ENCODE measurements at regions not wholly inside any gene's neighbourhood (a gene's known extent, or its start where the extent isn't known, plus 50 kb on each side); places are given as distances from the start of the nearest gene placed in this dataset.

- no peak overlapping the region for H3K27ac Mint-ChIP-seq
Measured at GRCh38 chr14:62015945-62016344, 253.7 kb downstream of the SNAPC1 start.

DNA sequence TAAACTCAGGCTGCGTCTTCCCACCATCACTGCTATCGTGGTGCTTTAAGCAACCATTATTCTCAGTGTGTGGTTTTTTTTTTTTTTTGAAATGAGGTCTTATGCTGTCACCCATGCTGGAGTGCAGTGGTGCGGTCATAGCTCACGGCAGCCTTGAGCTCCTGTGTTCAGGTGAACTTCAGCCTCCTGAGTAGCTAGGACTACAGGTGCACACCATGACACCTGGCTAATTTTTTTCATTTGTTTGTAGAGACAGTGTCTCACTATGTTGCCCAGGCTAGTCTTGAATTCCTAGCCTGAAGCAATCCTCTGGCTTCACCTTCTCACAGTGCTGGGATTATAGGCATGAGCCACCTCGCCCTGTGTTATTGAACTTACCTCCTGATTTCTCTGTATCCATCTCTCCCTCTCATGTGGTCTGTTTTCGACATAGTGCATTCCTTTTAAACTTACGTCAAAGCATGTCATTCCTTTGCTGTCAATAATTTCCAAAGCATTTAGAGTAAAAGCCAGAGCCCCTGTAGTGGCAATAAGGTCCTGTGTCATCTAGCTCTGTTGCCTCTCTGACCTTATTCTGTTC is 255.5 kb downstream of the SNAPC1 start:
- DNase-seq (no peak), ATAC-seq (no peak)
- Mint-ChIP-seq H3K4me3 (no peak overlapping the region), H3K9me3 (ENCODE audit: low read depth) (no peaks in the 10 kb centered on the region), H3K27ac (no peak overlapping the region), H3K36me3 (ENCODE audit: low read depth) (no peaks in the 10 kb centered on the region), H3K27me3 (peaks cover 16% of the 10 kb centered on the region), H3K4me1 (no peaks in the 10 kb centered on the region)
- ChIA-PET POLR2A (no interaction called here), CTCF (no interaction called here)
- intact Hi-C loops (cut with DNase I, micrococcal nuclease): no loop called here

More at GRCh38 chr14:62015945-62016344, 253.7 kb downstream of the SNAPC1 start:
- H3K36me3 Mint-ChIP-seq (ENCODE audit: low read depth): no peaks in the 10 kb centered on the region
- ChIA-PET CTCF (no interaction called here), POLR2A (no interaction called here)
- intact Hi-C loops (cut with DNase I, micrococcal nuclease): no loop called here
- peaks cover 19% of the 10 kb centered on the region for H3K27me3 Mint-ChIP-seq
- H3K4me1 Mint-ChIP-seq: no peaks in the 10 kb centered on the region
- H3K9me3 Mint-ChIP-seq (ENCODE audit: low read depth): no peaks in the 10 kb centered on the region
- no peak overlapping the region for H3K4me3 Mint-ChIP-seq
- DNase-seq: no peak
- ATAC-seq: peak; percentile 42

GRCh38 chr14:62018606-62019005 is 256.4 kb downstream of the SNAPC1 start:
- ChIA-PET POLR2A (no interaction called here), CTCF (no interaction called here)
- Mint-ChIP-seq H3K4me3 (no peak overlapping the region), H3K9me3 (ENCODE audit: low read depth) (no peaks in the 10 kb centered on the region), H3K27me3 (peaks cover 14% of the 10 kb centered on the region), H3K27ac (no peak overlapping the region), H3K36me3 (ENCODE audit: low read depth) (no peaks in the 10 kb centered on the region), H3K4me1 (no peaks in the 10 kb centered on the region)
- intact Hi-C loops (cut with DNase I, micrococcal nuclease): no loop called here
- DNase-seq (no peak), ATAC-seq (no peak)

DNA sequence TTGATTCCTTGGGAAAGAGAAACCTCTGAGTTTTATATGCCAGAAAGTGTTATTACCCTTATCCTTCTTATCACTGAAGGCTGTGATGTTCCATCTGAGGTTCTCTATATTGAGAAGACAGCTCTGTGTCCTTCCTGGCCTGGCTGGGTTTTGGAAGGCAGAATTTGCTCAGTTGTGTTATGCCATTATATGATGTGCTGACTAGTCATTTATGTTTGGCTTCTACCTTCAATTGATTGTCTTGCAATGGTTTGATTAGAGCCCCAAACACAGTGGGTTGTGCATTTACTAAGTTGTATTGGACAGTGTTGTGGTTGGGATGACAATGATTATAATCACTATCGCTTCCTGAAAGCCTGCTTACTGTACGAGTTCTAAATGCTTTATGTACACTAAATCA is 265.7 kb downstream of the SNAPC1 start:
- intact Hi-C loops (cut with DNase I, micrococcal nuclease): no loop called here
- no peak overlapping the region for H3K4me3 Mint-ChIP-seq
- H3K27ac Mint-ChIP-seq: no peak overlapping the region
- DNase-seq: no peak
- ChIA-PET POLR2A (no interaction called here), CTCF (no interaction called here)
- H3K36me3 Mint-ChIP-seq (ENCODE audit: low read depth): no peaks in the 10 kb centered on the region
- peaks cover 3% of the 10 kb centered on the region for H3K4me1 Mint-ChIP-seq
- no peaks in the 10 kb centered on the region for H3K9me3 Mint-ChIP-seq (ENCODE audit: low read depth)
- peaks cover 29% of the 10 kb centered on the region for H3K27me3 Mint-ChIP-seq
- no peak for ATAC-seq

GRCh38 chr14:62029569-62029924 is 267.3 kb downstream of the SNAPC1 start:
- peaks cover 3% of the 10 kb centered on the region for H3K4me1 Mint-ChIP-seq
- ChIA-PET CTCF (interaction anchor here (0.7 kb wide), 1 partner anchor 110 kb away, joined by 3 read pairs; no protein-coding TSS in a partner anchor), POLR2A (no interaction called here)
- H3K27ac Mint-ChIP-seq: no peak overlapping the region
- H3K36me3 Mint-ChIP-seq (ENCODE audit: low read depth): no peaks in the 10 kb centered on the region
- intact Hi-C loops (cut with DNase I, micrococcal nuclease): no loop called here
- no peak for ATAC-seq
- H3K9me3 Mint-ChIP-seq (ENCODE audit: low read depth): no peaks in the 10 kb centered on the region
- H3K4me3 Mint-ChIP-seq: no peak overlapping the region
- peaks cover 30% of the 10 kb centered on the region for H3K27me3 Mint-ChIP-seq
- no peak for DNase-seq

DNA sequence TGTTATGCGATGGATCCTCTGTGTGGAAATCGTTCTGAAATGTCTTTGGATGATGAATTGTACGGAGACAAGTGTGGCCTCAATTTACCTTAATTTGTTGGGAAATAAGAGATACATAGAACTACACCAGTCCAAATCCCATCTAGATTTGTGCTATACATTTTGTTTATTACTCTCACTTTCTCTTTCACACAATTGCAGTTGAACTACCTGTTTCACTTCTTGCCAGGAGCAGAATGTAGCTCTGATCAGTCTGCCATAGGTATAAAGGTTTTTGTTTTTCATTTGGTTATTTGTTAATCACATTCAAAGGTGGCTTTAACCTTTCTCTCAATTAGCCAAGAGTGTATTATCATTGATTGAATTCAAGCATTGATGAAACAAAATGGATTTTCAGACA is 268.2 kb downstream of the SNAPC1 start:
- no peaks in the 10 kb centered on the region for H3K36me3 Mint-ChIP-seq (ENCODE audit: low read depth)
- DNase-seq: no peak
- peaks cover 3% of the 10 kb centered on the region for H3K4me1 Mint-ChIP-seq
- H3K27ac Mint-ChIP-seq: no peak overlapping the region
- CTCF ChIA-PET: interaction anchor here (0.7 kb wide), 1 partner anchor 109 kb away, joined by 3 read pairs; no protein-coding TSS in a partner anchor
- H3K9me3 Mint-ChIP-seq (ENCODE audit: low read depth): no peaks in the 10 kb centered on the region
- ATAC-seq: no peak
- no peak overlapping the region for H3K4me3 Mint-ChIP-seq
- intact Hi-C loops (cut with DNase I, micrococcal nuclease): no loop called here
- H3K27me3 Mint-ChIP-seq: peaks cover 26% of the 10 kb centered on the region
- POLR2A ChIA-PET: no interaction called here

DNA sequence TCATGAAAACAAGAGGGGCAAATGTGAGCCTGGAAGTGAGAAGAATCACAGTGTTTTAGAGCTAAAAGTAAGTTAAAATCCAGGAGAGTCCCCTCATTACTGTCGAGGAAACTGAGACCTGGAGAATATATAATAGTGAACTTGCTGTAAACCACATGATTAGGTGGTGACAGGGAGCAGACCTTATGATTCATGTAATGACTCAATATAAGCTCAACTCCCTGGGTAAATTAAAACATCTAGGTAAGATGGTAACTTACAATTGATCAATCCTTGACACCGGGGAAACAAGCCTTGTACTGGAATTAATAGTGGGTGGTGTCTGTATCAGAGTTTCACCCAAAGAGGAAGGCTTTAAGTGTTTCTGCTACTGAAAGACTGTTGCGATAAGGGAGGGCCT is 269.3 kb downstream of the SNAPC1 start:
- peaks cover 3% of the 10 kb centered on the region for H3K4me1 Mint-ChIP-seq
- no peaks in the 10 kb centered on the region for H3K36me3 Mint-ChIP-seq (ENCODE audit: low read depth)
- H3K9me3 Mint-ChIP-seq (ENCODE audit: low read depth): no peaks in the 10 kb centered on the region
- ATAC-seq: peak; percentile 47
- H3K4me3 Mint-ChIP-seq: no peak overlapping the region
- peaks cover 26% of the 10 kb centered on the region for H3K27me3 Mint-ChIP-seq
- DNase-seq: no peak
- H3K27ac Mint-ChIP-seq: no peak overlapping the region
- POLR2A ChIA-PET: no interaction called here
- CTCF ChIA-PET: interaction anchor here (0.6 to 1.0 kb wide), 2 partner anchors 137 to 976 kb away, joined by 3 read pairs; no protein-coding TSS in a partner anchor
- intact Hi-C loops (cut with DNase I, micrococcal nuclease): no loop called here

GRCh38 chr14:62053188-62053587 is 291.0 kb downstream of the SNAPC1 start:
- Mint-ChIP-seq H3K9me3 (ENCODE audit: low read depth) (peaks cover 4% of the 10 kb centered on the region), H3K4me3 (no peak overlapping the region), H3K27ac (no peak overlapping the region), H3K4me1 (no peaks in the 10 kb centered on the region), H3K27me3 (no peaks in the 10 kb centered on the region), H3K36me3 (ENCODE audit: low read depth) (no peaks in the 10 kb centered on the region)
- DNase-seq (no peak), ATAC-seq (no peak)
- intact Hi-C loops (cut with DNase I, micrococcal nuclease): no loop called here
- CTCF ChIA-PET: interaction anchor here (0.6 kb wide), 2 partner anchors 159 to 1466 kb away, joined by 3 read pairs; no protein-coding TSS in a partner anchor
- POLR2A ChIA-PET: no interaction called here

- Mint-ChIP-seq H3K4me1 (no peaks in the 10 kb centered on the region), H3K27me3 (peaks cover 2% of the 10 kb centered on the region), H3K4me3 (no peak overlapping the region), H3K9me3 (ENCODE audit: low read depth) (peaks cover 2% of the 10 kb centered on the region), H3K36me3 (ENCODE audit: low read depth) (no peaks in the 10 kb centered on the region), H3K27ac (no peak overlapping the region)
- POLR2A ChIA-PET: no interaction called here
- intact Hi-C loops (cut with DNase I, micrococcal nuclease): no loop called here
- ATAC-seq: no peak
- no peak for DNase-seq
- CTCF ChIA-PET: no interaction called here
Measured at GRCh38 chr14:62056789-62057188, 294.6 kb downstream of the SNAPC1 start.

DNA sequence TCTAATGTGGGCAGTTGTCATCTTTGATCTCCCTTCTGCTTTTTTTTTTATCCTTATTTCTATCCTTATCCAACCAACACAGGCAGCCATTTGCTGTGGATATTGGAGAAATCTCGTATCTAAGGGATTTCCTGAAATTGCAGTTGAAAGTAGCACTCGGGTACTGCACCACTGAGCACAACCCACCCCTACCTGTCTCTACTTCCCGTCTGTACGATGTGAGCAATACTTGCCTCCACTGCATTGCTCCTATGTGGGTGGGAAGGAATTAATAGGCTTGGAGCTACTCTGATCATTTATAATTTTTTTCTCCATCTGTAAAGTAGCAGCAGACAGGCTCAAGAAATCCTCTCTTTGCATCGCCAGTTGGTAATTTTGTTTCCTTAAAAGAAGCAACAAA is 300.4 kb downstream of the SNAPC1 start:
- ATAC-seq: no peak

DNA sequence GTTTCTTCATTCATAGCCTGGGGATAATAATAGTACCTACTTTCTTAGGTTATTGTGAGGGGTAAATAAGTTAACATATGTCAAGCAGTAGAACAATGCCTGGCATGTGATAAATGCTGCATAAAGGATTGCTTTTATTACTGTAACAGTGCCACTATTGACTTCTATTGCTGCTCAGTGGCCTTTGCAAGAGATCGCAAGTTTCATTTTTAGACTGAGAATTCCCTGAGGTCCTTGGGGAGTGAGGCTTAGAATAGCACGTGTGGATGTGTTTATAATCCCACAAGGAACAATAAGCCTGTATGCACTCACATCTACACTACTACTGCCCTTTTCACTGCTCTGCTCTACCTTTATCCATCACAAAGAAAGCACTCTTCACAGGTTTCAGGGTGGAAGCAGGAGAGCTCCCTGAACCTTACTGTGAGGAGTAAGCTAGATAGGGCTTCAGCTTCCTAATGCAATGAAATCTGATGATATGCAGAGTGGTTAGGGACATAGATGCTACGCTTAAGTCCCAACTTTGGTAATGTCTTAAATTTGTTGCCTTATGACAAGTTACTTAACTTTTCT is 302.6 kb downstream of the SNAPC1 start:
- Mint-ChIP-seq H3K27me3 (peaks cover 13% of the 10 kb centered on the region), H3K27ac (no peak overlapping the region), H3K4me1 (no peaks in the 10 kb centered on the region), H3K9me3 (ENCODE audit: low read depth) (no peaks in the 10 kb centered on the region), H3K36me3 (ENCODE audit: low read depth) (no peaks in the 10 kb centered on the region), H3K4me3 (no peak overlapping the region)
- DNase-seq (no peak), ATAC-seq (no peak)
- intact Hi-C loops (cut with DNase I, micrococcal nuclease): no loop called here
- ChIA-PET POLR2A (no interaction called here), CTCF (no interaction called here)

More for the DNA sequence above, 300.4 kb downstream of the SNAPC1 start:
- Mint-ChIP-seq H3K4me1 (no peaks in the 10 kb centered on the region), H3K4me3 (no peak overlapping the region), H3K27ac (no peak overlapping the region), H3K27me3 (peaks cover 16% of the 10 kb centered on the region), H3K9me3 (ENCODE audit: low read depth) (no peaks in the 10 kb centered on the region), H3K36me3 (ENCODE audit: low read depth) (no peaks in the 10 kb centered on the region)
- CTCF ChIA-PET: no interaction called here
- DNase-seq: no peak
- POLR2A ChIA-PET: interaction anchor here (0.6 kb wide), 2 partner anchors 72 to 392 kb away, joined by 4 to 6 read pairs; no protein-coding TSS in a partner anchor
- intact Hi-C loops (cut with DNase I, micrococcal nuclease): no loop called here

GRCh38 chr14:62066304-62066703 is 304.1 kb downstream of the SNAPC1 start:
- H3K36me3 Mint-ChIP-seq (ENCODE audit: low read depth): no peaks in the 10 kb centered on the region
- DNase-seq (no peak), ATAC-seq (no peak)
- no peak overlapping the region for H3K4me3 Mint-ChIP-seq
- intact Hi-C loops (cut with DNase I, micrococcal nuclease): no loop called here
- no peaks in the 10 kb centered on the region for H3K4me1 Mint-ChIP-seq
- POLR2A ChIA-PET: no interaction called here
- CTCF ChIA-PET: no interaction called here
- H3K27ac Mint-ChIP-seq: no peak overlapping the region
- no peaks in the 10 kb centered on the region for H3K9me3 Mint-ChIP-seq (ENCODE audit: low read depth)
- peaks cover 13% of the 10 kb centered on the region for H3K27me3 Mint-ChIP-seq
